ENCODE measurements at regions not wholly inside any gene's neighbourhood (a gene's known extent, or its start where the extent isn't known, plus 50 kb on each side); places are given as distances from the start of the nearest gene placed in this dataset.

- Histone ChIP-seq H2AFZ (ENCODE audit: low read length) (no peak overlapping the region), H4K5ac (ENCODE audit: insufficient read length, low read depth, low read length) (no peak overlapping the region), H2BK20ac (ENCODE audit: low read length) (no peak overlapping the region), H3K4me1 (replicated peaks in 1 of 4; ENCODE audit: control insufficient read depth in 3 of 4, insufficient read depth in 4 of 4, low read length in 3 of 4) (peaks cover 2 to 5% (median 3%) of the 10 kb centered on the region in 4 experiments; a peak in 2 of 7 replicates), H4K8ac (ENCODE audit: extremely low read depth, insufficient read depth, low read length) (no peak overlapping the region), H3K56ac (replicated peaks; ENCODE audit: insufficient read length, low read depth, low read length) (no peak overlapping the region), H2BK15ac (ENCODE audit: low read length) (no peak overlapping the region), H3K18ac (ENCODE audit: extremely low read depth, low read length) (no peak overlapping the region), H3K27me3 (replicated peaks in 1 of 4; ENCODE audit: control insufficient read depth in 3 of 4, extremely low read depth in 1 of 4, insufficient read depth in 3 of 4, low read length in 3 of 4) (no peaks in the 10 kb centered on the region; a peak in 1 of 7 replicates), H2BK120ac (replicated peaks; ENCODE audit: low read depth, low read length) (no peak overlapping the region), H4K91ac (replicated peaks; ENCODE audit: insufficient read length, low read length) (no peak overlapping the region), H3K14ac (ENCODE audit: insufficient read length) (no peak overlapping the region), H3K79me2 (ENCODE audit: control insufficient read depth in 1 of 2, insufficient read depth in 2 of 2, low read length in 2 of 2) (no peaks in the 10 kb centered on the region), H3K27ac (ENCODE audit: low read depth, low read length) (no peak overlapping the region), H2AK5ac (ENCODE audit: low read depth, low read length) (no peak overlapping the region), H3K9ac (replicated peaks in 1 of 4; ENCODE audit: extremely low read depth in 1 of 4, low read depth in 3 of 4, low read length in 3 of 4) (no peak overlapping the region), H2BK12ac (ENCODE audit: low read depth, low read length) (no peak overlapping the region), H3K23ac (ENCODE audit: insufficient read length) (no peak overlapping the region), H3K4ac (replicated peaks; ENCODE audit: insufficient read length, low read depth, low read length) (no peak overlapping the region), H3K36me3 (ENCODE audit: control insufficient read depth in 2 of 4, insufficient read depth in 4 of 4, low read length in 3 of 4) (no peaks in the 10 kb centered on the region), H3K23me2 (ENCODE audit: low read depth, low read length) (no peaks in the 10 kb centered on the region), H3K4me3 (ENCODE audit: extremely low read depth in 1 of 4, insufficient read depth in 2 of 4, low read depth in 3 of 4, low read length in 4 of 4) (no peak overlapping the region), H4K20me1 (replicated peaks in 1 of 2; ENCODE audit: control insufficient read depth in 1 of 2, insufficient read depth in 2 of 2, low read length in 2 of 2) (no peaks in the 10 kb centered on the region), H3K9me3 (ENCODE audit: insufficient read depth in 2 of 2, low read depth in 1 of 2, low read length in 1 of 2) (no peaks in the 10 kb centered on the region), H3K4me2 (ENCODE audit: insufficient read depth in 1 of 2, low read depth in 2 of 2, low read length in 2 of 2) (no peak overlapping the region), H3K79me1 (ENCODE audit: low read depth, low read length) (no peaks in the 10 kb centered on the region), H2BK5ac (ENCODE audit: low read depth, low read length) (no peak overlapping the region)
- FAIRE-seq, result no peak
- ChIA-PET CTCF (ENCODE audit: partially characterized antibody) (no interaction called here), POLR2A (ENCODE audit: partially characterized antibody) (no interaction called here)
- WGBS, 2 experiments (ENCODE audit: extremely low coverage in 1 of 2, insufficient coverage in 1 of 2, insufficient read length in 1 of 2, insufficient replicate concordance in 2 of 2, low coverage in 1 of 2, low lambda C conversion rate in 2 of 2, missing lambda C conversion rate in 1 of 2), result 91% methylated on average over 4 of the region's 4 CpGs; no CpG with 5 or more reads in 1 of the 2 experiments
- no peak for DNase-seq (ENCODE audit: low read depth in 1 of 2, low spot score in 2 of 2)
- TF ChIP-seq SP1 (IDR thresholded peaks at IDR 0.05; ENCODE audit: low read depth, low read length) (no peak), JUN (IDR thresholded peaks at IDR 0.05; ENCODE audit: low read depth, low read length) (no peak)
Measured at GRCh38 chr20:60509407-60509806, 551.2 kb downstream of the CDH26 start.

All from H1 (cell line).